ENCODE measurements at regions not wholly inside any gene's neighbourhood (a gene's known extent, or its start where the extent isn't known, plus 50 kb on each side); places are given as distances from the start of the nearest gene placed in this dataset.

DNA sequence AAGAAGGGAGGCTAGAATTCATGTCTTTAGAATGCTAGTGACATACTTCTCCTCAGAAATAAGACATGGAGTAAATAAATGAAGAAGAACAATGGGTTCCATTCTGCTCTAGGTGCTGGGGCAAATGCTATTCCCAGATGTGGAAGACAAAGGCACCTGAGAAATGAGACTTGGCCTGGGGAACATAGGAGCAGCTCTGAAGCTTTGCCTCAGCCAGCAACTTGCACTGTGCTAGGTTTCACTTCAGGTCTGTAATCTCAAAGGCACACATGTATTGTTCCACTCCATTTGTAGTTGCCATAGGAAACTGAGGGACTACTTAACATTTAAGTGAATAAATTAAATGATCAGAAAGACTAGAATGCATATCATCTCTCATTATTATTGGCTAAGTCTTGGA is 538.9 kb upstream of the REG3G start:
- Histone ChIP-seq H3K9me3 (ENCODE audit: control insufficient read depth in 4 of 4, insufficient read depth in 3 of 4, low read length in 3 of 4) (no peaks in the 10 kb centered on the region), H3K27me3 (ENCODE audit: control insufficient read depth in 3 of 3, insufficient read depth in 3 of 3, low read length in 2 of 3) (no peaks in the 10 kb centered on the region), H3K27ac (ENCODE audit: low read depth in 1 of 2, low read length in 1 of 2) (no peak overlapping the region), H3K9ac (ENCODE audit: insufficient read depth in 1 of 2, low read length in 2 of 2) (no peak overlapping the region), H3K4me1 (ENCODE audit: control insufficient read depth in 5 of 5, insufficient read depth in 5 of 5, low read length in 5 of 5) (no peaks in the 10 kb centered on the region), H3K36me3 (ENCODE audit: control insufficient read depth in 4 of 4, insufficient read depth in 4 of 4, low read length in 4 of 4) (no peaks in the 10 kb centered on the region), H3K4me3 (no peak overlapping the region)
- TF ChIP-seq, protein P1, sequence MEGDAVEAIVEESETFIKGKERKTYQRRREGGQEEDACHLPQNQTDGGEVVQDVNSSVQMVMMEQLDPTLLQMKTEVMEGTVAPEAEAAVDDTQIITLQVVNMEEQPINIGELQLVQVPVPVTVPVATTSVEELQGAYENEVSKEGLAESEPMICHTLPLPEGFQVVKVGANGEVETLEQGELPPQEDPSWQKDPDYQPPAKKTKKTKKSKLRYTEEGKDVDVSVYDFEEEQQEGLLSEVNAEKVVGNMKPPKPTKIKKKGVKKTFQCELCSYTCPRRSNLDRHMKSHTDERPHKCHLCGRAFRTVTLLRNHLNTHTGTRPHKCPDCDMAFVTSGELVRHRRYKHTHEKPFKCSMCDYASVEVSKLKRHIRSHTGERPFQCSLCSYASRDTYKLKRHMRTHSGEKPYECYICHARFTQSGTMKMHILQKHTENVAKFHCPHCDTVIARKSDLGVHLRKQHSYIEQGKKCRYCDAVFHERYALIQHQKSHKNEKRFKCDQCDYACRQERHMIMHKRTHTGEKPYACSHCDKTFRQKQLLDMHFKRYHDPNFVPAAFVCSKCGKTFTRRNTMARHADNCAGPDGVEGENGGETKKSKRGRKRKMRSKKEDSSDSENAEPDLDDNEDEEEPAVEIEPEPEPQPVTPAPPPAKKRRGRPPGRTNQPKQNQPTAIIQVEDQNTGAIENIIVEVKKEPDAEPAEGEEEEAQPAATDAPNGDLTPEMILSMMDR (IDR thresholded peaks at IDR 0.05; ENCODE audit: control extremely low read depth, extremely low read depth) = no peak
- ATAC-seq (ENCODE audit: insufficient read depth, low FRiP score) (no peak), DNase-seq (no peak)

DNA sequence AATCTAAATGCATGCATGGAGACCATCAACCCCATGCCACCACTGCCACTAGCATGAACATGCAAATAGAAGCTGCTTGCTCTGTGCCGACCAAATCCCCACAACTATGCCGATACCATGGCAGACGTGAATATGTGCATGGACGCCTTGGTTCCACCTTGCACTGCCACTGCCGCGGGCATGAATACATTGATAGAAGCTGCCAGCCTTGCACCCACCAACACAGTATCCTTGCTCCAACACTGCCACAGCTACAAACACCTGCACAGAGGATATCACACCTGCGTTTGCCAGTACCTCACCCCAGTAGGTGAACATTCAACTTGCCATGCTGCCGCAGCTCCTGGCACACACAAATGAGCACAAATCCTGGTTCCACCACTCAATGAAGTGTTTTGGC is 527.4 kb upstream of the REG3G start:
- H3K9me3 ChIP-seq (ENCODE audit: control insufficient read depth in 4 of 4, insufficient read depth in 3 of 4, low read length in 3 of 4) = peaks cover 0 to 5% (median 3%) of the 10 kb centered on the region in 4 donors
- no peaks in the 10 kb centered on the region for H3K36me3 ChIP-seq (ENCODE audit: control insufficient read depth in 4 of 4, insufficient read depth in 4 of 4, low read length in 4 of 4)
- no peak overlapping the region for H3K9ac ChIP-seq (ENCODE audit: insufficient read depth in 1 of 2, low read length in 2 of 2)
- no peaks in the 10 kb centered on the region for H3K4me1 ChIP-seq (ENCODE audit: control insufficient read depth in 5 of 5, insufficient read depth in 5 of 5, low read length in 5 of 5)
- ATAC-seq (ENCODE audit: insufficient read depth, low FRiP score) = no peak
- H3K4me3 ChIP-seq = no peak overlapping the region
- H3K27me3 ChIP-seq (ENCODE audit: control insufficient read depth in 3 of 3, insufficient read depth in 3 of 3, low read length in 2 of 3) = no peaks in the 10 kb centered on the region
- no peak overlapping the region for H3K27ac ChIP-seq (ENCODE audit: low read depth in 1 of 2, low read length in 1 of 2)
- WGBS, 2 donors = 94 to 96% methylated on average over 8 of the region's 8 CpGs
- TF ChIP-seq, protein P1 (IDR thresholded peaks at IDR 0.05; ENCODE audit: control extremely low read depth, extremely low read depth) = no peak
- DNase-seq = no peak

DNA sequence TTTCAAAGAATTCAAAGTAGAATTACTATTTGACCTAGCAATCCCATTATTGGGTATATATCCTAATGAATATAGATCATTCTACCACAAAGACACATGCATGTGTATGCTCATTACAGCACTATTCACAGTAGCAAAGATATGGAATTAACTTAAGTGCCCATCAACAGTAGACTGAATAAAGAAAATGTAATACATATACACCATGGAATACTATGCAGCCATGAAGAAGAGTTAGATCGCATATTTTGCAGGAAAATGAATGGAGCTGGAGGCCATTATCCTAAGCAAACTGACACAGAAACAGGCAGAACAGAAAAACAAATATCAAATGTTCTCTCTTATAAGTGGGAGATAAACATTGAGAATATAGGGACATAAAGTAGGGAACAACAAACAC is 519.2 kb upstream of the REG3G start:
- no peak overlapping the region for H3K27ac ChIP-seq (ENCODE audit: low read depth in 1 of 2, low read length in 1 of 2)
- H3K4me3 ChIP-seq = no peak overlapping the region
- no peak overlapping the region for H3K9ac ChIP-seq (ENCODE audit: insufficient read depth in 1 of 2, low read length in 2 of 2)
- H3K36me3 ChIP-seq (ENCODE audit: control insufficient read depth in 4 of 4, insufficient read depth in 4 of 4, low read length in 4 of 4) = no peaks in the 10 kb centered on the region
- DNase-seq (no peak), ATAC-seq (ENCODE audit: insufficient read depth, low FRiP score) (no peak)
- 90 to 94% methylated on average over 1 of the region's 1 CpG for WGBS, 2 donors
- H3K27me3 ChIP-seq (ENCODE audit: control insufficient read depth in 3 of 3, insufficient read depth in 3 of 3, low read length in 2 of 3) = no peaks in the 10 kb centered on the region
- TF ChIP-seq, protein P1 (IDR thresholded peaks at IDR 0.05; ENCODE audit: control extremely low read depth, extremely low read depth) = no peak
- peaks cover 0 to 4% (median 0%) of the 10 kb centered on the region in 4 donors for H3K9me3 ChIP-seq (ENCODE audit: control insufficient read depth in 4 of 4, insufficient read depth in 3 of 4, low read length in 3 of 4)
- H3K4me1 ChIP-seq (ENCODE audit: control insufficient read depth in 5 of 5, insufficient read depth in 5 of 5, low read length in 5 of 5) = no peaks in the 10 kb centered on the region

DNA sequence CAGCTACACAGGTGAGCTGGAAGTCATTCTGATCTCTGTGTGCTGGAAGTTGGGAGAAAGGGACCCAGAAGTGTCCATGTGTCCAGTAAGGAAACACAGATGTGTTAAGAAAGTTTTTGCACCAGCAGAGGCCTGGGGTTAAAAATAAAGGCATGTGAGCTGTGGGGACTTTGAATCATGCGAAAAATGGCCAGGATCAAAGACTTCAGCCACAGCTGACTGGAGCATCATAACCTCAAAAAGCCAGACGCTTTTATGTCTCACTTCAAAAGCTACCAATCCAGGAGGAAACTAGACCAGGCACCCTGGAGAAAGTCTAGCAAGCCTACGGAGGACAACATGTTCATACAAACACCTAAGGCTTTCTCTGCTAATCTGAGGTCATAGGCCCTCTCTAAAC is 503.6 kb upstream of the REG3G start:
- ATAC-seq (ENCODE audit: insufficient read depth, low FRiP score) (no peak), DNase-seq (no peak)
- 65 to 79% methylated on average over 3 of the region's 3 CpGs for WGBS, 2 donors
- Histone ChIP-seq H3K27me3 (ENCODE audit: control insufficient read depth in 3 of 3, insufficient read depth in 3 of 3, low read length in 2 of 3) (no peaks in the 10 kb centered on the region), H3K27ac (ENCODE audit: low read depth in 1 of 2, low read length in 1 of 2) (no peak overlapping the region), H3K36me3 (ENCODE audit: control insufficient read depth in 4 of 4, insufficient read depth in 4 of 4, low read length in 4 of 4) (no peaks in the 10 kb centered on the region), H3K4me3 (no peak overlapping the region), H3K9ac (ENCODE audit: insufficient read depth in 1 of 2, low read length in 2 of 2) (no peak overlapping the region), H3K4me1 (ENCODE audit: control insufficient read depth in 5 of 5, insufficient read depth in 5 of 5, low read length in 5 of 5) (no peaks in the 10 kb centered on the region), H3K9me3 (ENCODE audit: control insufficient read depth in 4 of 4, insufficient read depth in 3 of 4, low read length in 3 of 4) (no peaks in the 10 kb centered on the region)
- TF ChIP-seq, protein P1 (IDR thresholded peaks at IDR 0.05; ENCODE audit: control extremely low read depth, extremely low read depth) = no peak

All from lung (tissue), 11 donors.